GM12878 (cell line): ENCODE measurements at regions not wholly inside any gene's neighbourhood (a gene's known extent, or its start where the extent isn't known, plus 50 kb on each side); places are given as distances from the start of the nearest gene placed in this dataset.

Experiments used
- ATAC-seq: fragments of 200-7000 bp; cut with Tn5 transposase; 3 replicates; pipeline ENCODE4 v1.9.1; 2020; ENCODE audit warnings: mild to moderate bottlenecking, moderate library complexity
- BruUV-seq: library from RNA; stranded (reverse); fragments of 400-500 nt; replicated peaks from 2 replicates; lab custom pipeline; 2021; lab: Mats Ljungman, UMichigan
- CTCF ChIA-PET: fragments of 300-600 bp; sonication (Branson Sonifier 250); formaldehyde crosslinking; extraction: SDS; loops from one replicate; lab custom pipeline; 2021; ENCODE audit warnings: inconsistent platforms; lab: Yijun Ruan, JAX
- POLR2A ChIA-PET: fragments of 350-600 bp; formaldehyde crosslinking; extraction: SDS; loops from one replicate; lab custom pipeline; 2021; ENCODE audit warnings: inconsistent platforms; lab: Charles Lee
- RAD21 ChIA-PET: fragments of 300-600 bp; sonication (Branson Sonifier 250); formaldehyde crosslinking; loops from one replicate; lab custom pipeline; 2023; ENCODE audit warnings: antibody characterized with exemption; ENCODE audit not compliant: unreplicated experiment; lab: Charles Lee
- SMC1A ChIA-PET: fragments of 300-600 bp; sonication (Branson Sonifier 250); formaldehyde crosslinking; loops from one replicate; lab custom pipeline; 2023; ENCODE audit not compliant: unreplicated experiment, uncharacterized antibody; lab: Charles Lee
- DNase-seq: peaks from one replicate; pipeline ENCODE4 v3.0.0-alpha.2; 2011; ENCODE audit warnings: low read depth, low spot score
- FAIRE-seq: peaks from 3 replicates; lab custom pipeline; 2011; peaks lifted over from hg19 to GRCh38; lab: Jason Lieb, UNC
- H2AFZ ChIP-seq: 2 replicates; pipeline ENCODE4 v1.6.0; 2011; ENCODE audit warnings: low read depth, low read length, control low read depth; ENCODE audit not compliant: control insufficient read depth
- H3K27ac ChIP-seq: 2 replicates; pipeline ENCODE4 v1.5.1; 2011; ENCODE audit warnings: control low read depth; ENCODE audit not compliant: control insufficient read depth, insufficient read depth
- H3K27me3 ChIP-seq, 2 experiments: replicated peaks in 1 of 2; 2 replicates each; pipeline versions ENCODE4 v1.6.0 to v1.6.1; 2011; ENCODE audit warnings: low read length in 1 of 2; ENCODE audit not compliant: control insufficient read depth in 2 of 2, insufficient read depth in 2 of 2
- H3K36me3 ChIP-seq, 2 experiments: 2 replicates each; pipeline ENCODE4 v1.5.1; 2011; ENCODE audit warnings: low read length in 1 of 2; ENCODE audit not compliant: control insufficient read depth in 2 of 2, insufficient read depth in 2 of 2
- H3K4me1 ChIP-seq: 2 replicates; pipeline ENCODE4 v1.6.1; 2011; ENCODE audit warnings: mild to moderate bottlenecking, low read length, moderate library complexity, mixed read lengths; ENCODE audit not compliant: control insufficient read depth, insufficient read depth
- H3K4me2 ChIP-seq: 2 replicates; pipeline ENCODE4 v1.6.0; 2011; ENCODE audit warnings: control low read depth; ENCODE audit not compliant: control insufficient read depth, insufficient read depth
- H3K4me3 ChIP-seq: fragments of 200-600 bp; sonication (generic); 2 replicates; pipeline ENCODE4 v1.5.1; 2016
- H3K79me2 ChIP-seq: 2 replicates; pipeline ENCODE4 v1.6.0; 2011; ENCODE audit warnings: low read length; ENCODE audit not compliant: control insufficient read depth, insufficient read depth
- H3K9ac ChIP-seq: 2 replicates; pipeline ENCODE4 v1.8.0; 2011; ENCODE audit warnings: low read length, control low read depth, mixed read lengths; ENCODE audit not compliant: control insufficient read depth, insufficient read depth
- H3K9me3 ChIP-seq: replicated peaks from 3 replicates; pipeline ENCODE4 v1.5.1; 2011; ENCODE audit warnings: mild to moderate bottlenecking, low read length; ENCODE audit not compliant: control insufficient read depth, insufficient read depth
- H4K20me1 ChIP-seq: 2 replicates; pipeline ENCODE4 v1.6.0; 2011; ENCODE audit not compliant: control insufficient read depth, insufficient read depth
- CBX3 ChIP-seq: fragments of 200-600 bp; sonication (generic); IDR thresholded peaks from 2 replicates; pipeline ENCODE4 v1.6.1; 2016; ENCODE audit warnings: low read depth, borderline replicate concordance
- CBX5 ChIP-seq: sonication (generic); IDR thresholded peaks from 2 replicates; pipeline ENCODE4 v1.6.1; 2016; ENCODE audit warnings: low read depth, moderate library complexity, mild to moderate bottlenecking, inconsistent platforms
- CHD1 ChIP-seq: IDR thresholded peaks from 2 replicates; pipeline ENCODE4 v1.6.1; 2012; ENCODE audit warnings: low read depth, low read length, improper control_type of control experiment
- EED ChIP-seq: sonication (generic); IDR thresholded peaks from 2 replicates; pipeline ENCODE4 v1.6.1; 2016; ENCODE audit warnings: antibody characterized with exemption, low read depth
- GABPA ChIP-seq: IDR thresholded peaks from 2 replicates; pipeline ENCODE4 v1.6.1; 2014; ENCODE audit warnings: antibody characterized with exemption, low read depth, mild to moderate bottlenecking, inconsistent platforms
- HDAC6 ChIP-seq: fragments of 200-600 bp; sonication (generic); IDR thresholded peaks from one replicate; pipeline ENCODE4 v1.8.0; 2017; ENCODE audit warnings: antibody characterized with exemption; ENCODE audit not compliant: unreplicated experiment
- MTA2 ChIP-seq: fragments of 450-650 bp; IDR thresholded peaks from 2 replicates; pipeline ENCODE4 v1.6.1; 2016; ENCODE audit warnings: low read depth, mild to moderate bottlenecking, moderate library complexity
- NFIC ChIP-seq: IDR thresholded peaks from 2 replicates; pipeline ENCODE4 v1.6.1; 2012; ENCODE audit warnings: low read depth, mild to moderate bottlenecking, inconsistent platforms, low read length, moderate library complexity
- RUNX3 ChIP-seq: IDR thresholded peaks from 2 replicates; pipeline ENCODE4 v1.6.1; 2012; ENCODE audit warnings: low read length, inconsistent platforms
- SMC3 ChIP-seq: IDR thresholded peaks from 2 replicates; pipeline ENCODE4 v1.6.1; 2011; ENCODE audit warnings: low read length, improper control_type of control experiment, borderline replicate concordance
- SRF ChIP-seq, 2 experiments: IDR thresholded peaks; 2 replicates each; pipeline ENCODE4 v1.6.1; 2011; ENCODE audit warnings: low read depth in 2 of 2, low read length in 2 of 2, mild to moderate bottlenecking in 1 of 2, moderate library complexity in 1 of 2
- SUZ12 ChIP-seq: fragments of 200-600 bp; sonication (generic); IDR thresholded peaks from one replicate; pipeline ENCODE4 v1.6.1; 2018; ENCODE audit warnings: antibody characterized with exemption, mild to moderate bottlenecking; ENCODE audit not compliant: unreplicated experiment
- WGBS: methylation state at CpG from one replicate; pipeline ENCODE4 v1.1.6; 2016; ENCODE audit warnings: low lambda C conversion rate; ENCODE audit not compliant: insufficient replicate concordance, insufficient coverage; ENCODE audit errors: missing lambda C conversion rate; 5-methylcytosine and 5-hydroxymethylcytosine counted together
- in situ Hi-C: fragments of 300-500 bp; cut with MboI; formaldehyde crosslinking; loops from 9 replicates; pipeline ENCODE4 v1.14.3; 2018; ENCODE audit warnings: mixed read lengths
- intact Hi-C: fragments of 100-400 bp; cut with micrococcal nuclease; formaldehyde crosslinking; loops from one replicate; pipeline ENCODE4 v1.14.2; 2022; ENCODE audit not compliant: unreplicated experiment
- TF ChIP-seq, protein P1 (sequence below), 3 experiments: IDR thresholded peaks in 2 of 3; conservative IDR thresholded peaks in 1 of 3; 2 replicates each; pipeline ENCODE4 v1.5.1; 2011; ENCODE audit warnings: low read depth in 3 of 3, low read length in 3 of 3, mild to moderate bottlenecking in 3 of 3, control low read depth in 2 of 3, moderate library complexity in 2 of 3, inconsistent platforms in 1 of 3, mixed read lengths in 1 of 3; ENCODE audit not compliant: control insufficient read depth in 2 of 3, insufficient read depth in 1 of 3; ENCODE audit errors: extremely low read depth in 1 of 3

DNA sequence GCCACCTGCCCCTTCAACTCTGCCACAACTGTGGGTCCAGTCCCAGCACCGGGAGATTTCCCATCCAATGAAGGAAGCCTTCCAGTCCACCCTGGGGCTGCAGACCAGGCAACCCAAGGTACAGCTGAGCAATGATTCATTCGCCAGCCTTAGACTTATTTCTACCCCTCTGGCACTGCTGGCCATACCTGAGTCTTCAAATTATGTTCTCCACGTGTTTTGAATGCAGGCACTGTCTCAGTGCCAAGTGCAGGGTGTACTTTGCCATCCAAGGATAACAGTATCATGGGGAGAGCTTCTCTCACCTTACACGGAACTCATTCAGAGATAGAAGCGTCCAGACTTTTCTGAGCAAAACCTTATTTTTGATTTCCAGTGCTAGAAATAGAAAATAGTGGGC is 175.6 kb downstream of the ZFP64 start:
- Histone ChIP-seq H4K20me1 (no peaks in the 10 kb centered on the region), H3K9me3 (no peaks in the 10 kb centered on the region), H3K4me1 (no peaks in the 10 kb centered on the region), H3K36me3 (no peaks in the 10 kb centered on the region), H3K27ac (no peak overlapping the region), H3K9ac (no peak overlapping the region), H3K4me2 (no peak overlapping the region), H3K27me3 (no peaks in the 10 kb centered on the region), H3K4me3 (no peak overlapping the region), H2AFZ (no peak overlapping the region), H3K79me2 (no peaks in the 10 kb centered on the region)
- ChIA-PET RAD21 (no interaction called here), CTCF (no interaction called here), SMC1A (no interaction called here), POLR2A (interaction anchor here (0.6 kb wide), 1 partner anchor 166 kb away, joined by 3 read pairs; no protein-coding TSS in a partner anchor)
- WGBS = 24% methylated on average over 5 of the region's 5 CpGs
- no TSS peak for BruUV-seq
- TF ChIP-seq HDAC6 (no peak), GABPA (no peak), RUNX3 (no peak), EED (no peak), SMC3 (no peak), MTA2 (no peak), CBX5 (no peak), SRF (IDR thresholded peaks at IDR 0.05; ENCODE audit: low read depth in 2 of 2, low read length in 2 of 2) (no peak), CBX3 (no peak), NFIC (no peak), CHD1 (no peak), SUZ12 (no peak)
- TF ChIP-seq, protein P1, sequence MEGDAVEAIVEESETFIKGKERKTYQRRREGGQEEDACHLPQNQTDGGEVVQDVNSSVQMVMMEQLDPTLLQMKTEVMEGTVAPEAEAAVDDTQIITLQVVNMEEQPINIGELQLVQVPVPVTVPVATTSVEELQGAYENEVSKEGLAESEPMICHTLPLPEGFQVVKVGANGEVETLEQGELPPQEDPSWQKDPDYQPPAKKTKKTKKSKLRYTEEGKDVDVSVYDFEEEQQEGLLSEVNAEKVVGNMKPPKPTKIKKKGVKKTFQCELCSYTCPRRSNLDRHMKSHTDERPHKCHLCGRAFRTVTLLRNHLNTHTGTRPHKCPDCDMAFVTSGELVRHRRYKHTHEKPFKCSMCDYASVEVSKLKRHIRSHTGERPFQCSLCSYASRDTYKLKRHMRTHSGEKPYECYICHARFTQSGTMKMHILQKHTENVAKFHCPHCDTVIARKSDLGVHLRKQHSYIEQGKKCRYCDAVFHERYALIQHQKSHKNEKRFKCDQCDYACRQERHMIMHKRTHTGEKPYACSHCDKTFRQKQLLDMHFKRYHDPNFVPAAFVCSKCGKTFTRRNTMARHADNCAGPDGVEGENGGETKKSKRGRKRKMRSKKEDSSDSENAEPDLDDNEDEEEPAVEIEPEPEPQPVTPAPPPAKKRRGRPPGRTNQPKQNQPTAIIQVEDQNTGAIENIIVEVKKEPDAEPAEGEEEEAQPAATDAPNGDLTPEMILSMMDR (IDR thresholded peaks at IDR 0.05 in 2 of 3, conservative IDR thresholded peaks at IDR 0.05 in 1 of 3; ENCODE audit: control insufficient read depth in 2 of 3, extremely low read depth in 1 of 3, insufficient read depth in 1 of 3, low read depth in 3 of 3, low read length in 3 of 3) = no peak
- intact Hi-C loops = no loop called here
- FAIRE-seq (no peak), ATAC-seq (no peak), DNase-seq (no peak)
- in situ Hi-C loops = no loop called here
